NCI-H226 (cell line): ENCODE measurements at regions not wholly inside any gene's neighbourhood (a gene's known extent, or its start where the extent isn't known, plus 50 kb on each side); places are given as distances from the start of the nearest gene placed in this dataset.

ENCODE experiments used
- DNase-seq: peaks from one replicate; pipeline ENCODE4 v3.0.0-alpha.2; 2015

GRCh38 chr21:41651830-41652229 lies 115.0 kb downstream of the RIPK4 start:
- no peak for DNase-seq

- DNase-seq: no peak
Measured at GRCh38 chr21:41651406-41651805, 115.4 kb downstream of the RIPK4 start.

DNA sequence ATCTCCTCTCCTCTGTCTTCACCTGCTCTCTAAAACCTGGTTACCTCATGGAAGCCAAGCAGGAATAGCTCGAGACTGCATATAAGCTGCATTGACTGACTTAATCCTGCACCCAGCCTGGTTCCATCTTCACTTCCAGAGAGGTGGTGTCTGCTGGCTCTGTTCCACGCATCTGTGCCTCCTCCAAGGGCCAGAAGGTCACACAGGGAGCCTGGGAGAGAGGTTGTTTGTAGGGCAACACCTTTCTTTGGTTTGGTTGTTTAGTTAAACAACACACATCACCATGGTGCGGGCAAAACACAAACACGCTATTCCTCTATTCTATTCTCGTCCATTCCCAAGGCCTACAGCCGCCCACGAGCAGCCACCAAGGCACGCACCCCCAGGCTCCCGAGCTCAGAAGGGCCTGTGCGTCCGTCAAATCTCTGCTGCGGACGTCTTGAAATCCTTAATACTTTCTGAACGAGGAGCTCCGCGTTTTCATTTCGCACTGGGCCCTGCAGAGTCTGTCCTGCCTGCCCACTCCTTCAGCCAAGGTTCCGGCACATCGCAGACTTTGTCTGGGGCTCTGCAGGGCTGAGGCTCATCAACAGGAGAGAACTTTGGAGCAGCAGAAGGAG lies 116.2 kb downstream of the RIPK4 start:
- DNase-seq: no peak

- DNase-seq: peak; percentile 45
Measured at GRCh38 chr21:41648591-41649031, 118.2 kb downstream of the RIPK4 start.

- no peak for DNase-seq
Measured at GRCh38 chr21:41647806-41648561, 118.9 kb downstream of the RIPK4 start.

GRCh38 chr21:41643246-41643966 lies 123.4 kb downstream of the RIPK4 start:
- peak; percentile 56 for DNase-seq

DNA sequence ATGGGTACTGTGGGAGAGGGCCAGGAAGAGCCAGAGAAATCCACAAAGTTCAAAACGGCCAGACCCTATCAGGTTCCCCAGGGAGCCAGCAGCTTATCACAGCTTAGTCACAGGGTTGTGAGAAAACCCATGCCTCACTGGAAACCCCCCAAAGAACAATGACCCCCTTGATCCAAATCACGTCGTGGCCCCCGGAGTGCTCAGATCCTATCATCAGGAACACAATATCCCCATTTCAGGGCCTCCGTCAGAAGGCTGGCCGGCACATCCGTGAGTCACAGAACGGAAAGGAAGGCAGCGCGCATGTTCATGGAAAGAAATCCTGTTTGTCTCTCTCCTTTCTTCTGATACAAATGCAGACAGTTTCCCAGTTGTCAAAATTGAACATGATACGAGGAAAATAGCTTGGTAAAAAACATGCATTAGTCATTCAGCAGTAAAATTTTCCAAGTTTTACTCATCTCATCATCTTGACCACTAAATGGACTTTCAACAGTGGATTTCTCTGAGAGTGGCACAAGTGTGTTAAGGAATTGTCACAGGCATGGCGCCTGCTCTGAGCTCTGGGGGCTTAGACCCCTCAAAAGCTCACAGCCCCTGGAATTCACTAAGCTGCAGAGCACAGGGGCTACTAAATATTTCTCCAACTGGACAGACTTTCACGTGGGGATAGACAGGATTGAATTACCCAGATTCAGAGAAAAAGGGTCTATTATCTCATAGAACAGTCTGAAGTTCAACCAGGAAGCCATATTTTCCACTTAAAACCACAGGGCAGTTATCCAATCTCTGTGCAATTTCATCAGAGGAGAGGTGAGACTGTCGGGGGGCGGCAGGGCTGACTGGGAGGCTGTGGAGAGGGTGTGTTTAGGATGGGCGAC lies 124.8 kb downstream of the RIPK4 start:
- peak; percentile 93 for DNase-seq

- DNase-seq: no peak
Measured at GRCh38 chr21:41641510-41641815, 125.4 kb downstream of the RIPK4 start.

- DNase-seq: peak; percentile 54
Measured at GRCh38 chr21:41640748-41641509, 125.9 kb downstream of the RIPK4 start.

GRCh38 chr21:41639766-41640165 lies 127.1 kb downstream of the RIPK4 start:
- no peak for DNase-seq

GRCh38 chr21:41639336-41639735 lies 127.5 kb downstream of the RIPK4 start:
- no peak for DNase-seq

DNA sequence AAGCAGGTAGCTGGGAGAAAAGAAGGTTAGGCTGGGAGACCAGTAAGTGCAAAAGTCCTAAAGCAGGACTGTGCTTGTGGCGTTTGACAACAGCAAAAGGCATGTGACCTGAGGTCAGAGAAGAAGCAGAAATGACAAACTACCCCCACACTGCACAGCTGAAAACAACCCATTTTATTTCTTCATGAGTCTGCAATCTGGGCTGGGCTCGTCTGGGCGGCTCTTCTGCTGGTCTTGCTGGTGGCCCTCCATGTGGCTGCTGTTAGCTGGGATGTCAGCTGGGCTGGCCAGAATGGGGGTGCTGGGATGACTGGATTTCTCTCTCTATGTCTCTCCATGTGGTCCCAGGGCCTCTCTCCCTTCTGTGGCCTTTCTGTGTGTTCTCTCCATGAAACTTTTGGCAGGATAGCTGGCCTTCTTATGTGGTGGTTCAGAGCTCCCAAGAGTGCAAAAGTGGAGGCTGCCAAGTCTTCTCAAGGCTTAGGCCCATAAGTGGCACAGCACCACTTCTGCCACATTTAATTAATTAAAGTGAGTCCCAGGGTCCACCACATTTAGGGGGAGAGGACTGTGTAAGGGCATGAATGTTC lies 128.6 kb downstream of the RIPK4 start:
- DNase-seq: no peak

GRCh38 chr21:41636636-41637630 lies 129.0 kb upstream of the TMPRSS2 start:
- no peak for DNase-seq

DNA sequence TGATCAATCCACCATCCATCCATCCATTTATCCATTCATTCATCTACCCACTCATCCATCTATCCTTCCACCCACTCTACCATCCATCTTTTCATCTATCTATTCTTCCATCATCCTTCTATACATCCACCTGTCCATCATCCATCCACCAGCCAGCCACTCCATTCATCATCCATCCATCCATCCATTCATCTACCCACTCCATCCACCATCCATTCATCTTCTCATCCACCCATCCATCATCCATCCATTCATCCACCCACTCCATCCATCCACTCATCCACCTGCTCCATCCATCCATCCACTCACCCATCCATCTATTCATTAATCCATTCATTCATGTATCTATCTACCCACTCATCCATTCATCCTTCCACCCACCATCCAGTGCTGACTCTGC lies 127.9 kb upstream of the TMPRSS2 start:
- DNase-seq: no peak

- no peak for DNase-seq
Measured at GRCh38 chr21:41634858-41635257, 126.9 kb upstream of the TMPRSS2 start.

- peak; percentile 67 for DNase-seq
Measured at GRCh38 chr21:41634211-41634694, 126.3 kb upstream of the TMPRSS2 start.

DNA sequence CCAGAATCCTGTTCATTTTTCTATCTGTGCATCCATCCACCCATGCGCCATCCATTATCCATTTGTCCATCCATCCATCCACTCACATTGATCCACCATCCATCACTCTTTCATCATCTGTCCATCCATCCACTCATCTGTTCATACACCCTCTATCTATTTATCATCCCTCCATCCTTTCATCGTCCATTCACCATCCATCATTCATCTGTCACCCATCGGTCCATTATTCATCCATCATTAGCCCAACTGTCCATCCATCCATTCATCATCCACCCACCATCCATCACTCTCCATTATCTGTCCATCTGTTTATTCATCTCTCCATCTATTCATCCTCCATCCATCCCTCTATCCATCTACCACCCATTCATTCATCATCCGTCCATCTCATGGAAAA lies 125.7 kb upstream of the TMPRSS2 start:
- DNase-seq: no peak

DNA sequence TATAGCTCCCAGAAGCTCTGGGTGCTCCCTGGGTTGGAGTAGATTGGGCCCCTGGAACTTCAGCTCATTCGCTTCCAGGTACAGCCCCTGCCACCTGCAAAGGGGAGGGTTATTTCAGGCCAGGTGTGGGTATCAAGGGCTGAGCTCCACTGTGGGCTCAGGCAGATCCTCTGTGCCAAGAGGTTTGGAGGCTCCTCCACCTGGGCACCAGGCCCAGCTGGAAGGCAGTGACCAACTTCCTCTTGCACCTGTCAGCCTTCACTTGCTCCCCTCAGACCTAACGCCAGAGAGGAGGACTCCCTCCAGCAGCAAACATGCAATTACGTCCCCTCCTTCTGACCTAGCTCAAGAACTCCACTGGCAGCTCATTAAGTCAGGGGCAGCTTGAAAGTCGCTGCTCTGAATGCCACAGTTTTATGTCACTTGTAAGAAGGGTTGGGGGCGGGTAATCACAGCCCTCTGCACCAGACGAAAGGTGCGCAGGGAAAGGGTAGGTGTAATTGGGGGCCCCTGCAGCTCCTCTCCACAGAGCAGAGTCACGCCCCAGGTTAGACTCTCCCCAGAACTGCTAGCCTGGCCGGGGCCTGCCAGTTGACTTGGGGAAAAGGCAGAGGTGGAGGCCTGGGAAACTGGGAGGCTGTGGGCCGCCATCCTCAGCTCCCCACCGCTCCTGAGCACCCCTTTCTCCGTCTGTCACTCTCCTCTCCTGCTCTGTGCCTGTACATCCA lies 125.0 kb upstream of the TMPRSS2 start:
- DNase-seq: no peak

DNA sequence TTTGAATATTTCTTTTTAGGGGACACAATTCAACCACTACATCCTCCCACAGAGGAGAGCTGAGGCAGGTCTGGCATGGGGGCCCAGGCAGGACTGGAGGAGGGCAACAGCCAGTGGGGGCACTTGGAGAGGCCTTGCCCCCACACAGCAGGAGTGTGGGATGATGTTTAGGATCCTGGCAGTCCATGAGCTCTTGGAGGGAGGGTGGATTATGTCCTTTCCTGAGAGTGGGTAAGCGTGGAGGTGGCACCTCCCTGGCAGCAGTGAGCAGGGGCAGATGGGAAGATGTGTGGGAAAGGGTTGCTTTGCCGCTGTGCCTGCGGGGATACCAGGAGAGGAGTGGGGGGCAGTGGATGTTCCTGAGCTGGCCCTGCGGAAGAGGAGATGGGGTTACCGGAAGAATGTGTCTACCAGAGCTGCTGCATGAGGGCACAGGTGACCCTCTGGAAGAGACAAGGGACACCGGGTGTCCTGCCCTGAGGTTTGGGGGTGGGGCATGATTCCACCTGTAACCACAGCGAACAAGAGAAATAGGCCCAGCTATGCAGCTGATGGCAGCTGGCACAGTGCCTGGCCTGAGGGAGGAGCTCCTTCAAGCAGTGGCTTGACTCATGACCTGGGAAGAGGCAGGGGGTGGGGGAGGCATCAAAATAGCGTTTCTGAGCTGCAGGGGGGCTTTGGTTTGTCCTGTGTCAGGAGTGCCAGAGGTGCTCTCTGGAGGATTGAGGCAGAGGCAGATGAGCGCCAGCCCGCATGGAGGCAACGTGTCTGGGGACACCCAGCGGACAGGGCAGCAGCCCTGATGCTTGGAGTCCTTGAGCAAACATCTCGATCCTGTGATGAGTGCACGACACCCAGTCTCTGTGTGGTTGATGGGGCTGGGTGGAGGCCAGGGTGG lies 123.9 kb upstream of the TMPRSS2 start:
- peak; percentile 25 for DNase-seq
